HG02938 (cell line): ENCODE measurements at regions not wholly inside any gene's neighbourhood (a gene's known extent, or its start where the extent isn't known, plus 50 kb on each side); places are given as distances from the start of the nearest gene placed in this dataset.

Experiments
- ATAC-seq: cut with Tn5 transposase; IDR thresholded peaks from one replicate; pipeline ENCODE4 v1.9.1; 2021; ENCODE audit warnings: mild to moderate bottlenecking, moderate library complexity; ENCODE audit not compliant: unreplicated experiment

DNA sequence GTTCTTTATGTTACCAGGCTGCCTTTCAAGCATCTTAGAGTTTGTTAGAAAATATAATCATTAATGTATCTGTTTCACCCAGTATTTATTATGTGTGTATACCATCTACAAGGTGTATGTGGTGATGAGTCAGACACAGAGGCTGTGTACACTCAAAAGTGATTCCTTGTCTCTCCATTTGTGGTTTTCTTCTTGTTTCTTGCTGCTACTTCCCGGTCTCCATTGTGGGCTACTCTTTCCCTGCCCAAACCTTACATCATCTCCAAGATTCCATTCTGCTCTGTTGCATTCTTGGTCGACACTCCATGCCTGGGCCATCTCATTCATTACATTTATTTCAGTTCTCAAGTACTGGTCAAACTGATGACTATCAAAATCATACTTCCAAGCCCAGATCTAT lies 182.2 kb upstream of the STXBP5 start:
- ATAC-seq: no peak

DNA sequence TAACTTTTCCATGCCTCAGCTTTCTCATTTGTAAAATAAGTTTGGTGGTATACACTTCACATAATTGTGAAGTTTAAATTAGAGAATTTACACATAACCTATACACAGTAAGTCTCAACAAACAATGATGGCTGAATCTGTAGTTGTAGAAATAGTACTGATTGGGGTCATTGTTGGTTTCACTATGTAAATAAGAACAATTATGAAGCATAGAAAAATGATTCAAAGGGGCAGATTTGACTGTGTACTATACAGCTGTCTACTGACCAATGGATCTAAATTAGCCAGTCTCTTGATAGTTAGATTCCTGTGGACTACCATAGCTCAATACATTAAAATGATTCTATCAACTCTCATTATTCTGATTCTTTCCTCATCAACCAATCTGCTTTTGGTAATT lies 181.1 kb upstream of the STXBP5 start:
- ATAC-seq: peak; percentile 88

DNA sequence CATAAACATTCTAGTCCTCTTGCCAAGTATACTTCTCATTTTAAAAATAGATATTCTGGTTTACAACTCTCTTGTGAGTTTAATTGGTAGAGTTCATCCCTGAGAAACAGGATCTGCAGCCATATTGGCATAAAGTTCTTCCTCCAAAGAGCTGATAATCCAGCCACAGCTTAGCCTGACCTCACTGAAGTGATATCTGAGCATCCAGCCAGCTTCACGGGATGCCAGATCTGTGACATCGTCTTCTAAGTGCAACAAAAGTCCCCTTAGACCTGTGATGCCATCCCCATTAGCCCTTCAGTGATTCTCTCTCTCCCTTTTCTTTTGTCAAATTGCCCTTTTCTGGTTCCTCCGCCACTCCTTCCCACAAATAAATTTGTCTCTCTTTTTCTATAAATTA lies 180.6 kb upstream of the STXBP5 start:
- ATAC-seq: no peak

DNA sequence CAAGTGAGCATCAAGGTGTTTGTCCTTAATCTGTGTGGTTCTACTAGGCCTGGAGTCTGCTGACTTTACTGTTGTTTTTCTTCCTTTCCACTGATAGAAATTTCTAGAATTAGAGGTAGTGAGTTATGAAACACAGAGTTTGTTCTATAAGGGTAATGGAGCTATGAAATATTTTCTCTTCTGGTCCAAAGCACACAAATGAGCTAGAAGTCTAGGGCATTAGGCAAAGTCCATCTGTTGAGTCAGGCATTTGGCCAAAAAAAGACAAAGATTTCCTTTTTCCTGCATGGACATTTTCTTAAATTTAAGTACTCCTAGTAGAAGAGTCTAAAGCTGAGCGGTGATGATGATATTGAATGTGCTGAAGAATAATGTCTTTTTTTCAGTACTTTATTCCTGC lies 174.3 kb upstream of the STXBP5 start:
- ATAC-seq: no peak

DNA sequence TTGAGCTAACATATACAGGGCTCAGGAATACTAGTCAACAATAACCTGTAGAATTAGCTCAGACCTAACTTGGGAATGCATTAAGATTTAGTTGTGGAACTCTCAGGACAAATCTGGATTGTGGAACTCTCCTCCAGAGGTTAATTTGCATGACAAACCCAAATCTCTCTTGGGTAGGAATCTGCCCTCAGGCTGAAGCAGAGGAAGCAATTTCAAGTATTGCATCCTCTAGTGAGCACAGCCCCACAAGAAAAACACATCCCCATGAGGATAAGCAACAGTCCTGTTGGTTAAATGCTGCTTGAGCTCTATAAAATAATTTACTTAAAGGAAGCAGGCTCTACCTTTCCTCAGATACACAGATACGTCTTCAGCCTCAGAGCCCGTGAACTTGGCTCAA lies 170.9 kb upstream of the STXBP5 start:
- ATAC-seq: no peak

DNA sequence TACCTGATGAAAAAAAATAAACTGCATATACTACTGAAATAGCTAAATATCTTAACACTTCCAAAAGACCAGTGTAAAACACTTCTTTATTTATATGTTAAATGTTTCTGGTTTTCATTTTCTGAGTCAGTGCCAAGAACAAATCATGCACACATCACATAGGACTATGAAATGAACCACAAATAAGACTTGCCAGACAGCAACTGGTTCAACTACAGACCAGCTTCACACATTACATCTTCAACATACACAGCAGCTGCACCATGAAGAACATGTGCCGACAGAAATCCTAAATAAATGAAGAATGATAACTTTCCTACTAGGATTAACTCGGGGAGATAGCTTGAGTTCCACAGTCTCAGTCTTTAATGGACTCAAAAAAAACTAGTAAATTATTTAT lies 168.3 kb upstream of the STXBP5 start:
- ATAC-seq: no peak

DNA sequence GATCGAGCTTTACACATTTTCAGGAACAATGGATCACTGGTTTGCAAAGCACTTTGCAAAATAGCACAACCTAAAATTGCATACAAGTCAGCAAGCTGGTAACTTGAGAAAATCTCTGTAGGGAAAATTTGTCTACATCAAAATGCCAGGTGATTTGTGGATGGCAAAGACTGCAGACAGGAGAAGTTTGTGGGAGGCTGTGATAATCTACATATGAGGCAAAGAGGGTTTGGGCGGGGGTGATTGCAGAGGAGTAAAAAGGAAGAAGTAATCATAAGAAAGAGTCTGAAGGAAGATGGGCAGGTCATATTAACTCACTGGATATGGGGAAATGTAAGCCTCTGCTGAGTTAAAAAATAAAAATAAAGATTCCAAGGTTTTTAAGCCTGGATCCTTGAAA lies 166.3 kb upstream of the STXBP5 start:
- no peak for ATAC-seq

DNA sequence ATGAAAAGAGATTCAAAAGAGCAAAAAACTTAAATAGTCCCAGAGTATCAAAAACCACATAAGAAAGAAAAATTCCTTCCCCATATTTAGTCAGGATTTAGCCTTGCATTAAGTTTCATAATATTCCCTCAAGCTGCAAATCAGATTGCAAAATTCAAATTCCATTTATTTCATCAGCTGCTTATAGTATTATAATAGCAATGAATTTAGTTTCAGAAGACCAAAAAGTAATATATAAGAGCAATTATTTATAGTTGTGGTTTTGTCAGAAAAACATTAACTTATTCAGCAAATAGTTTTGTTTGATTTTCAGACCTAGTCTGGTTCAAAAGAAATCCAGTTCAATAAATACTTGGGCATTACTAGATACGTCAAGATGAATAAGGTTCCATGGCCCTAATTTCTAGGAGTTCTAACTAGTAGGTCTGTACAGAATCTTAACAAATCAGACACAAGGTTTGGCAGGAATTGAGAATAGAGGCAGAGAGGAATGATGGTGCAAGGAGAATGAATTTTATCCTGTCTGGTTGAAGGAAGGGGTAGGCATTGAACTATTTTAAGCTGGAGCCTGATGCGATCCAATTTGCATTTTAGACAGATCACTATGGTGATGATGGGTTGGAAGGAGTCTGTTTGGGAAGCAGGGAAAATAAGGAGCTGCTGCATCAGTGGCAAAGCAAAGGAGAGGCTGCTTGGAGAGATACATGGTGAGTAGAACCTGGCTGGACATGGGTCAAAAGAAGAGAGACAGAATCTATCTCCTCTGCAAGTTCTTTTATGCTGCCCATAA lies 163.9 kb upstream of the STXBP5 start:
- ATAC-seq: no peak

DNA sequence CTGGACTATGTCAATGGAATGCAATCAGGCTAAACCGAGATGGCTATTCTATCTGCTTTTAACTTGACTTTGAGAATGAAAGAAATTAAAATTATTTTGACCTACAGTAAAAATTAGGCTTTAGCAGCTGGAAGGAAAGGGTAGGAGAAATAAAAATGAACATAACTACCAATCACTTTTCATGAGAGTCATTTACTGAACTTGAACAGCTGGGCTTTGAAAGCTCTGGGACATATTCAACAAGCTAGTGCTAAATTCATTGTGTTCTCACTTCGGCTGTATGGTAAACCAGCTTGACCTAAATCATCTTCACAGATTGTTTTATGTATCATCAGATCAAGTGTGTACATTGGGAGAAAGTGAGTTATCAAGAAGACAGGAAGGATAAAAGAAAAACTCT lies 161.5 kb upstream of the STXBP5 start:
- ATAC-seq: no peak

DNA sequence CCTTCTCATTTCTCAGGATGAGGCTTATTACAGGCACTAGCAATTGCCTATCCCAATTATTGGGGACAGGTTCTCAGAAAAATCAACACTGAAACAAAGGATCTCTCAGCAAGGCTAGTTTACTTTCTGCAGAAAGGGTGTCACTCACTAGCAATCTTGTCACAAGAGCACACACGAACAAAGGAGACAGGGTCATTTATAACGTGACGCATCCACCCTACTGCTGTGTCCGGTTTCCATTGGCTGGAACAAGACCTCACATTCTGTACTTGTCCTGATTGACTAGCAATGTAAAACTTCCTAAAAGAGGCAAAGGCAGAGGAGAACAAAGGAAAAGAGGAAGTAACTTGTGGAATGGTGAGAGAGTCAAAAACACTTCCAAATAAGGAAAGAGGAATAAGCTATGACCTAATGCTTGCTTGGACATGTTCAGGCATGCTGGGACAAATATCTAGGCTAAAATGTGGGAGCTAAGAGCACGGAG lies 160.2 kb upstream of the STXBP5 start:
- no peak for ATAC-seq

DNA sequence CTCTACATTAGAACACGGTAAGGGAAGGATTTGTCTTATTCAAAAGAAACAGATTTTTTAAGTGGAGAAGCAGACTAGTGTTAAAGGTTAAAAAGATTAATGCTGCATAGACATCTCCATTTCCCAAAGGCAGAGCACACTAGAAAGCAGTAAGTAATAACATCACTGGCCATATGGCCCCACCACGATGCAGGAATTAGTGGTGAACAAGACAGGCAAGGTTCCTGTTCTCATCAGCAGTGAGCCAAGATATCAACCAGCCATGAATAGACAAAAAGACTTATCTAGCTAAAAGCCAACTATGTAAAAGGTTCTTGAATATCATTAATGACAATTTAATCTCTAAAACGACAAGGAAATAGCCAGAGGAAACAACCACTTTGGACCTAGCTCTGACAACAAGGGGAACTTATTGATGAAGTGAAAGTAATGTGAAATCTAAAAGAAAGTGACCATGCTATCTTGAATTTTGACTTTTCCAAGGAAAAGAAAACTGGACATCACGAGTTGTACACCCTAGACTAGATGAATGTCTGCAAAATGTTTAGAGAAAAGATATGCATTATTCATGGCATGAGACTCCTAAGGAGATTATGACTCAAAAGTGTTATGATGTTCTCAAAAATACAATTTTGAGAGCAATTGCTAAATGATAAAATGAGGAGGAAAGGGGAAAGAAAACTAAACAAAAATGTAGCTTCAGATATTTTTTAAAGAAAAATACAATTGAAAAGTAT lies 157.9 kb upstream of the STXBP5 start:
- ATAC-seq: no peak

DNA sequence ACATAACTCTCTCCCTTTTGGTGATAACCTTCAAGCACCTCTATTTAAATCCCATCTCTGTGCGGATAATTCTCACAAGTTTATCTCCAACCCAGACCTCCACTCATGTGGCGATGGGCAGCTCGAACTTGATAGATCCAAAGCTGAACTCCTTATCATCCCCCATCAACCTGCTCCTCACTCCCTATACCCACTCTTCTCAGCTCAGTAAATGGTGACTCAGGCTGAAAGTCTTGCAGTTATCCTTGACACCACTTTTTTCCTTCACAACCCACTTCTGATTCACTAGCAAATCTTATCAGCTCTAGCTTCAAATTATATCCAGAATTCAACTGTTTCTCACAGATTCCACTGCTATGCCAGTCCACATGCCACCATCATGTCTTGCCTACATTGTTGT lies 155.3 kb upstream of the STXBP5 start:
- ATAC-seq: no peak

DNA sequence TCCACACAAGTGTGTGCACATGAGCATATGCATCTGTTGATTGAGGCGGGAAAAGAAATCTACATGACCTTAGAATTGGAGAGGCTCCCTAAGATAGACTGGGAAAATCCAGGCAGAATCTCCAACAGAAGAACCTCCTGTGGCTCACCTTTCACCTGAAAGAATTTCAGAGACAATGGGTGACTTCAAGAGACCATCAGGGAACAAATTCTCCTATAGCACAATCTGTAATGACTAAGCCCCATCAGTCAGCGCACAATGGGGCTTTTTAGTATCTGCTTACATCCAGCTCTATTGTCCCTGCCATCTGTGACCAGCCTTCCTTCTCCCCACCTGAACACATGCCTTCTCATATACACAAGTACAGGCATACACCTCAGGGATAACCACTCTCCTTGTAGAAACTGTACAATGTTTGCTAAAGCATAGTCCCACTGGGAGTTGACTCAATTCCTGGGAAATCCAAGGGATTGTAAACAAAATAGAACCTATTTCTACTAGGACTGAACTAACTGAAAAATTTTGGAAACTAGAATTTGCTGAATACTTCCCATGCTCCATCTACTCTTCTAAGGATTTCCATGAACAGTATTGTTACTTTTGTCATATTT lies 150.8 kb upstream of the STXBP5 start:
- ATAC-seq: no peak

DNA sequence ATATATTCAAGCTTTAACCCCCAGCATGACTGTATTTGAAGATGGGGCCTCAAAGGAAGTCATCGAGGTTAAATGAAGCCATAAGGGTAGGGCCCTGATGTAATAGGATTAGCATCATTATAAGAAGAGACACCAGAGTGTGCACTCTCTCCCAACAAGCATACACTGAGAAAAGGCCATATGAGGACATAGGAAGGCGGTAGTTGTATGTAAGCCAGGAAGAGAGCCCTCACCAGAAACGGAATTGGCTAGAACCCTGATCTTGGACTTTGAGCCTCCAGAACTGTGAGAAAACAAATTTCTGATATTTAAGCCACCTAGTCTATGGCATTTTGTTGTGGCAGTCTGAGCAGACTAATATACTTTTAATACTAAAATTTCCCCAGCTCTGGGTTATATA lies 150.1 kb upstream of the STXBP5 start:
- ATAC-seq: no peak

DNA sequence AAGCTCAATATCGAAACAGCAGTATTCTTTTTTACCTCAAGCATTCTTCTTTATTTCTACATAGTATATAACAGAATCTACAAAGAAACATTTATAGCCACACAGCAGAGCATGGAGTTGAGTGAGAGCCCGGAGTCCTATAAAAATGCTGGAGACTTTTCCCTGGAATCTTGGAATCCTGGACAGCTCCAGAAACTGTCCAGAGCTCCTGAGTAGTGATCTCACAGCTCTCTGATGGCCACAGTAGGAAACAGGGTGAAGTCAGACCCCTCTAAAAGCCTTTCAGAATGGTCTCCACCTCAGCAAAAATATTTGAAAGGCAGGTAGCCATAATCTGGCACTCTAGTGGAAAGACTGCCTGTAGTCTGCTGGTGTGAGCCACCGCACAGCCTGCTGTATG lies 149.3 kb upstream of the STXBP5 start:
- ATAC-seq: no peak

DNA sequence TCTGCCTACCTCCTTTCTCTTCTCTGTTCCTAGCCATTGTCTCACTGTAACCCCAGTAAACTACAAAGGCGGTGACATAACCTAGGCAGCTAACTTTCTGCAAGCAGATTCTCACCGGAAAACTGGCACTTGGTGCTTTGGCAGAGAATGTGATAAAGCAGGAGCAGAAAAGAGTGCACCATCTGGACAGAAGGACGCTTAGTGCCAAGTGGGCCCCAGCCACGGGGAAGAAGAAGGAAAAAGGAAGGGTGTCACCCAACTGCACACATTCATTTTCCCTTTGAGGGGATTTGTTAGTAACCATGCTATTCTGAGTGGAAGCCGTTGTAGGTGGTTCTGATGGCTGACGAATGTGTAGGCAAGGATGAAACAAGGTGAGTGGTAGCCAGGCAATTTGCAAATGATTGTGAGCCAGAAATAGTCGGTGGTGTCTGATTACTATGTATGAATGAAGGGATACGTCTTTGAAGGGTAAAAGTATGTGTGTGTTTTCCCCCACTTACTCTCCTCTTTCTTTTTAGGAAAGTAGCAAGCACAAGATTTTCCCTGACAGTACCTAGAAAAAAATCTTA lies 148.3 kb upstream of the STXBP5 start:
- no peak for ATAC-seq

DNA sequence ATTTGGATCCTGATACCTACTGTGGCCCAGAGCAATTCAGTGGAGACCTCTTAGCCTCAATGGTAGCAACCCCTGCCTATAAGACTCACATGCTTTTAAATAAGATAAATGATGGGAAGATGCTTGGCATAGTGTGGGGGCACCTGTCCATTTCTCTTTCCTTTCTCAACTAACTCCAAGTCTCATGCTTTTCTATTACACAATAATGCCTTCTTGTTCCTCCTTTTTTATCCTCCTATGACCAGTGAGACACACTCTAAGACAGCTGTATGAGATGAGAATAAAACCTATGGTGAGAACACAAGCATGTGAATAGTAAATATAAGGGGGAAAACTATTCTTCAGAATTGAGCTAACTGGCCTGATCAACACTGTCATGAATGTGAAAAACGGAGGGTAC lies 147.0 kb upstream of the STXBP5 start:
- no peak for ATAC-seq

DNA sequence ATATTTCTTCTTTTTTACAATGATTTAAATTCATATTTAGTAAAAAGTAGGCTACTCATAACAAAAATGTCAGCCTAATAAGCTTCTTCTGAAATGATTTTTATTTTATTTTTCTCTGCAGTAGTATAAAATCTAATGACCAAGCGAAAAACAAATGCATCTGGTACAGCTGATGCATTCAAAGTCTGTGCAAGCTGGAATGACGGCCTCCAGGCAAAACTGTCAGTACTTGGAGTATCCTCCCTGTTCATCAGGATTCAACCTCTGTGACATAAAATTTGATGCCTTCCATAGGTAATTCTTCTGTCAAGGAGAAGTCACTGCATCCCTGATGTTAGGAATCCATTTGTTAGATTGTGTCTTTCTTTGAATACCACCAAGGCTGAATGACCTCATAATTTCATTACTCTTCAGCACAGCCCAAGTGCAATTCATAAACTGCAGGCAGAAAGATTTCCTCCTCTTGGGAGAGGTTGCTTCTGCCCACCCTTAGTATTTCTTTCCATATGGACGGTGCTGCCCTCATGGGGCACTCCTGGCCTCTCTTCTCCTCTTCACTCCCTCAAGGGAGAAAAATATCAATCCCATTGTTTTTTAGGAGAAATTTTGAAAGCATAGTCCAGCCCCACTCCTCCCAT lies 146.4 kb upstream of the STXBP5 start:
- ATAC-seq: no peak

DNA sequence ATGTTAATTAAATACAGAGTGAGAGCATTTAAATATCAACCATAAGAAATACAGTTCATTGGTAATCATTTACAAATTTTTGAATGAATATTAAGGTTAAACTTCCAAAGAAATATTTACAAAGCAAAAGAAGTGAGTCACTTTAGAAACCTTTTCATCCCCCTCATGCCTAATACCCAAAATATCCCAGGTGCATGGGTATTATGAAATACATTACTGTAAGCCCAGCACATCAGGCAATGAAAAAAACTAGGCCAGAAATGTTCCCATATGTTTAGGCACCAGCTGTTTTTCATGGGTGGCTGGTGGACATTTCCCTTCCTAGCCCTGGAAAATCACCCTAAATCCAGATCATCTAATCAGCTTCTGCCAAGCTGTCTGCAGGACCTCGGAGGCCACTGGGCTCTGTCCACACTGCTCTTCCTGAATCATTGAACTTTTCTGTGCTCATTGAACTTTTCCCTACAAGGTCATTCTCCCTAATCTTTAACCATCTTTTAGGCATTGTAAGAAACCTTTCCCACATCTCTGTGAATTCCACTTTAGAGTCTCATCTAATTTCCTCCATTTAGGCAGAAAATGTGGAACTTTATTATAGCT lies 145.3 kb upstream of the STXBP5 start:
- no peak for ATAC-seq

DNA sequence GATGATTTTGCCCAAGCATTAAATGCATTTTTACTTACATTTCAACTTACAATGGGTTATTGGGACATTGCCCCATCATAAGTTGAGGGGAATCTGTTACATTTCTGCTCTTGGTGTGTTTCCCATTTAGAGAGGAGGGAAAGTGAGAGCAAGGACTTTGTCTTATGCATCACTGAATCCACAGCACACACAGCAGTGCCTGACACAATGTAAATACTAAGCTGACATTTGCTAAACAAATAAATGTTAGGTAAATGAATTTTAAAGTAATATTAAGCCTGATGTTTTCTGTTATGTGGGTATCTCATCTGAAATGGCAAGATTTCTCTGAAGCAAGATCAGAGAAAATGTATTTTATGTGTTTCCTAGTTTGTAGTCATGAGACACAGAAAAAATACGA lies 143.6 kb upstream of the STXBP5 start:
- ATAC-seq: no peak

DNA sequence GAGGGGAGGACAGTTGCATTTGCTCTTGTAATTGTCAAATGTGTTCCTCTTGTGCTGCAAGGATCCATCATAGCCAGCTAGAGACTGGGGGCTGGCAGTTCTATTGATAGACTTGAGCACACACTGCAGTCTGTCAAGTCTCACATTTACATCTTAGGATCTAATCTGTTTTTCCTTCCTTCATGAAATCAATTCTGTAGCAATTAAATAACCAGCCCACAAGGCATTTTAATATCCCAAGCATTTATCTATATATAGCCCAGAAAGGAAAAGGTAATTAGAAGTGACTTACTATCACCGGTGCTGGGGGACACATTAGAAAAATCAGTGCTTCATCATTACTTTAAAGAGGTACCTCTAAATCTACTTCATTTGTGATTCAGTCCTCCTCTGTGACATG lies 143.0 kb upstream of the STXBP5 start:
- ATAC-seq: no peak
